ENCODE measurements at regions not wholly inside any gene's neighbourhood (a gene's known extent, or its start where the extent isn't known, plus 50 kb on each side); places are given as distances from the start of the nearest gene placed in this dataset.
"Not testable (repeated sequence)": the region's sequence is repeated elsewhere in the genome, so short reads cannot be mapped to it uniquely, and the experiment has no call there.

GRCh38 chr1:98516306-98516705, 145.2 kb upstream of the SNX7 start:
- ATAC-seq (no peak), DNase-seq (no peak)
- ChIA-PET CTCF (no interaction called here), POLR2A (no interaction called here)
- H3K27me3 Mint-ChIP-seq, result no peaks in the 10 kb centered on the region
- peaks cover 4% of the 10 kb centered on the region for H3K9me3 Mint-ChIP-seq
- no peak overlapping the region for H3K27ac Mint-ChIP-seq
- no peak overlapping the region for H3K4me3 Mint-ChIP-seq
- H3K4me1 Mint-ChIP-seq (ENCODE audit: low read depth), result no peaks in the 10 kb centered on the region
- TF ChIP-seq, protein P1, sequence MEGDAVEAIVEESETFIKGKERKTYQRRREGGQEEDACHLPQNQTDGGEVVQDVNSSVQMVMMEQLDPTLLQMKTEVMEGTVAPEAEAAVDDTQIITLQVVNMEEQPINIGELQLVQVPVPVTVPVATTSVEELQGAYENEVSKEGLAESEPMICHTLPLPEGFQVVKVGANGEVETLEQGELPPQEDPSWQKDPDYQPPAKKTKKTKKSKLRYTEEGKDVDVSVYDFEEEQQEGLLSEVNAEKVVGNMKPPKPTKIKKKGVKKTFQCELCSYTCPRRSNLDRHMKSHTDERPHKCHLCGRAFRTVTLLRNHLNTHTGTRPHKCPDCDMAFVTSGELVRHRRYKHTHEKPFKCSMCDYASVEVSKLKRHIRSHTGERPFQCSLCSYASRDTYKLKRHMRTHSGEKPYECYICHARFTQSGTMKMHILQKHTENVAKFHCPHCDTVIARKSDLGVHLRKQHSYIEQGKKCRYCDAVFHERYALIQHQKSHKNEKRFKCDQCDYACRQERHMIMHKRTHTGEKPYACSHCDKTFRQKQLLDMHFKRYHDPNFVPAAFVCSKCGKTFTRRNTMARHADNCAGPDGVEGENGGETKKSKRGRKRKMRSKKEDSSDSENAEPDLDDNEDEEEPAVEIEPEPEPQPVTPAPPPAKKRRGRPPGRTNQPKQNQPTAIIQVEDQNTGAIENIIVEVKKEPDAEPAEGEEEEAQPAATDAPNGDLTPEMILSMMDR (IDR thresholded peaks at IDR 0.05), result no peak
- no peaks in the 10 kb centered on the region for H3K36me3 Mint-ChIP-seq (ENCODE audit: low read depth)
- intact Hi-C loops (cut with micrococcal nuclease), result no loop called here

DNA sequence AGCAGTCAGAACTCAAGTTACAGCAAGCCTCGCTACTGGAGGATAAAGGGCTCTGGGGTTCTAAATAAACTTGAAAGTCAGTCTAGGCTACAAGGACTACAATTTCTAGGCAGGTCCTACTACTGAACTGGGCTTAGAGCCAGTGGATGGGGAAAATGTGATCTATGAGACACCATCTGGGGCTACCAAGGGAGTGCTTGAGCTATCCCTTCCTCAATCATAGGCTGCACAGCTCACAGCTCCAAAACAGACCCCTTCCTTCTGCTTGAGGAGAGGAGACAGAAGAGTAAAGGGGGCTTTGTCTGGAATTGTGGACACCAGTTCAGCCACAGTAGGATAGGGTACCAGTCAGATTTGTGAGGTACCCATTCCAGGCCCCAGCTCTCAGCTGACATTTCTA, 145.8 kb upstream of the SNX7 start:
- DNase-seq (no peak), ATAC-seq (no peak)
- no peak overlapping the region for H3K4me3 Mint-ChIP-seq
- H3K9me3 Mint-ChIP-seq, result peaks cover 4% of the 10 kb centered on the region
- no peaks in the 10 kb centered on the region for H3K36me3 Mint-ChIP-seq (ENCODE audit: low read depth)
- TF ChIP-seq, protein P1 (IDR thresholded peaks at IDR 0.05), result no peak
- H3K27me3 Mint-ChIP-seq, result no peaks in the 10 kb centered on the region
- intact Hi-C loops (cut with micrococcal nuclease), result no loop called here
- no peak overlapping the region for H3K27ac Mint-ChIP-seq
- ChIA-PET POLR2A (no interaction called here), CTCF (no interaction called here)
- no peaks in the 10 kb centered on the region for H3K4me1 Mint-ChIP-seq (ENCODE audit: low read depth)

DNA sequence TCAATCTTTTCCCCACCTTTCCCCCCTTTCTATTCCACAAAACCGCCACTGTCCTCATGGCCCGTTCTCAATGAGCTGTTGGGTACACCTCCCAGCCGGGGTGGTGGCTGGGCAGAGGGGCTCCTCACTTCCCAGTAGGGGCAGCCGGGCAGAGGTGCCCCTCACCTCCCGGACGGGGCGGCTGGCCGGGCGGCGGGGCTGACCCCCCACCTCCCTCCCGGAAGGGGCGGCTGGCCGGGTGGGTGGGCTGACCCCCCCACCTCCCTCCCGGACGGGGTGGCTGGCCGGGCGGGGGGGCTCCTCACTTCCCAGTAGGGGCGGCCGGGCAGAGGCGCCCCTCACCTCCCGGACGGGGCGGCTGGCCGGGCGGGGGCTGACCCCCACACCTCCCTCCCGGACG, 149.3 kb upstream of the SNX7 start:
- ATAC-seq; H3K27me3 Mint-ChIP-seq; CTCF ChIA-PET; H3K36me3 Mint-ChIP-seq (ENCODE audit: low read depth); POLR2A ChIA-PET; H3K4me1 Mint-ChIP-seq (ENCODE audit: low read depth); H3K9me3 Mint-ChIP-seq; H3K27ac Mint-ChIP-seq; H3K4me3 Mint-ChIP-seq; intact Hi-C loops (cut with micrococcal nuclease); DNase-seq: not testable (repeated sequence)

- H3K4me3 Mint-ChIP-seq, result no peak overlapping the region
Measured at GRCh38 chr1:98503771-98504170, 157.8 kb upstream of the SNX7 start.

DNA sequence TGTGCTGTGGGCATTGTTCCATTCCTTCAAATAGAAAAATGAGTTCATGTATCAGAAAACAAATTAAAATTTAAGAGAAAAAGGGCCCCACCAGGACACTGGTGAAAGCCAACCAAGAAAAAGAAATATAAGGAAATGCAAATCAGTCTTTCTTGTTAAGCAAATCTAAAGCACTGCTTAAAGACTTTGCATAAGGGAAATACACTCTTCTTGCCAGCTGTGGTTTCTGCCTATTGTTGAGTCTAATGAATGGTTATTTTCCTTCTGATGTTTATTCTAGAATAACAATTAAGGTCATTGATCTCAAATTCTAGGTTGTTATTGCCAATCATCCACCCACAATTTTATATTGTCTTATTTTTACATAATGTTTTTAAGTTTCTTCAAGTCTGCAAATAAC, 158.6 kb upstream of the SNX7 start:
- Mint-ChIP-seq H3K4me3 (no peak overlapping the region), H3K27me3 (no peaks in the 10 kb centered on the region), H3K27ac (no peak overlapping the region), H3K36me3 (ENCODE audit: low read depth) (no peaks in the 10 kb centered on the region), H3K9me3 (peaks cover 9% of the 10 kb centered on the region), H3K4me1 (ENCODE audit: low read depth) (no peaks in the 10 kb centered on the region)
- CTCF ChIA-PET, result no interaction called here
- POLR2A ChIA-PET, result no interaction called here
- no peak for ATAC-seq
- intact Hi-C loops (cut with micrococcal nuclease), result no loop called here
- TF ChIP-seq, protein P1 (IDR thresholded peaks at IDR 0.05), result no peak
- no peak for DNase-seq

More at GRCh38 chr1:98503771-98504170, 157.8 kb upstream of the SNX7 start:
- ATAC-seq (no peak), DNase-seq (no peak)
- Mint-ChIP-seq H3K36me3 (ENCODE audit: low read depth) (no peaks in the 10 kb centered on the region), H3K27me3 (no peaks in the 10 kb centered on the region), H3K4me1 (ENCODE audit: low read depth) (no peaks in the 10 kb centered on the region), H3K9me3 (peaks cover 9% of the 10 kb centered on the region), H3K27ac (no peak overlapping the region)
- CTCF ChIA-PET, result no interaction called here
- TF ChIP-seq, protein P1 (IDR thresholded peaks at IDR 0.05), result no peak
- intact Hi-C loops (cut with micrococcal nuclease), result no loop called here
- POLR2A ChIA-PET, result no interaction called here

DNA sequence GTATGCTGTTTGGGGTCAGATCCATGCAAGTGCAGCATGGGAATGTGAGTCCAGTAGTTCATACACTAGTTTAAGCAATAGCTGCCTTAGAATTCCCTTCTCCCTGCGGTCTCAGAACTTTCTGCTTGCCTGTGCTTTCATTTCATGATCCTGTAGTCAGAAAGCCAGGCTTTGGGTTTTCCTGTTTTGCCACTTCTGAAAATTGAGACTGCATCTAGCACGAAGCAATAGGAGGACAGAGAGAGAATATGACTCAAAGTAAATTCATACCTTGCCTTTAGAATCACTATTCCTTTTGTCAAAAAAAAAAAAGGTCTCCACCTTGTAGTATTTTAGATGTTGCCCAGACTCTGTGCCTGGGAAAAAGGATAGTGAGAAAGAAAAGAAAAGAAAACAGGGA, 161.2 kb upstream of the SNX7 start:
- H3K4me1 Mint-ChIP-seq (ENCODE audit: low read depth), result no peaks in the 10 kb centered on the region
- peaks cover 3% of the 10 kb centered on the region for H3K9me3 Mint-ChIP-seq
- CTCF ChIA-PET, result no interaction called here

More for the DNA sequence above, 161.2 kb upstream of the SNX7 start:
- Mint-ChIP-seq H3K27ac (no peak overlapping the region), H3K4me3 (no peak overlapping the region), H3K27me3 (no peaks in the 10 kb centered on the region), H3K36me3 (ENCODE audit: low read depth) (no peaks in the 10 kb centered on the region)
- DNase-seq (no peak), ATAC-seq (no peak)
- TF ChIP-seq, protein P1 (IDR thresholded peaks at IDR 0.05), result no peak
- POLR2A ChIA-PET, result no interaction called here
- intact Hi-C loops (cut with micrococcal nuclease), result no loop called here

Data from activated CD8-positive, alpha-beta T cell treated with anti-CD3 and anti-CD28 coated beads for 36 hours (primary cell).